Stimulated activated CD4-positive, alpha-beta T cell treated with anti-CD3 and anti-CD28 coated beads, Interleukin-2, amount 100 ng/mL, for 4 hours (primary cell): ENCODE measurements at regions not wholly inside any gene's neighbourhood (a gene's known extent, or its start where the extent isn't known, plus 50 kb on each side); places are given as distances from the start of the nearest gene placed in this dataset.
"Not testable (repeated sequence)": the region's sequence is repeated elsewhere in the genome, so short reads cannot be mapped to it uniquely, and the experiment has no call there.

ENCODE experiments used
- DNase-seq: peaks from one replicate; pipeline ENCODE4 v3.0.0-alpha.2; 2020; ENCODE audit warnings: low read depth

DNA sequence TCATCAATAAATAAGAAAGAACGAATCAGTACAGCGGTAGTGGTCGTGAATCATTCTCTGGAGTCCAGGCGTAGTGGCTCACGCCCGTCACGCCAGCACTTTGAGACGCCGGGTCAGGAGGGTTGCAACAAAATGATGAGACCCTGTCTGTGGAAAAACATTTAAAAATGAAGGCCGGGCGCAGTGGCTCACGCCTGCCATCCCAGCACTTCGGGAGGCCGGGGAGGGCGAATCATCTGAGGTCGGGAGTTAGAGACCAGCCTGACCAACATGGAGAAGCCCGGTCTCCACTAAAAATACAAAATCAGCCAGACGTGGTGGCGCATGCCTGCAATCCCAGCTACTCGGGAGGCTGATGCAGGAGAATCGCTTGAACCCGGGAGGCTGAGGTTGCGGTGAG is 111.8 kb upstream of the ANKRD30BL start:
- DNase-seq: not testable (repeated sequence)

DNA sequence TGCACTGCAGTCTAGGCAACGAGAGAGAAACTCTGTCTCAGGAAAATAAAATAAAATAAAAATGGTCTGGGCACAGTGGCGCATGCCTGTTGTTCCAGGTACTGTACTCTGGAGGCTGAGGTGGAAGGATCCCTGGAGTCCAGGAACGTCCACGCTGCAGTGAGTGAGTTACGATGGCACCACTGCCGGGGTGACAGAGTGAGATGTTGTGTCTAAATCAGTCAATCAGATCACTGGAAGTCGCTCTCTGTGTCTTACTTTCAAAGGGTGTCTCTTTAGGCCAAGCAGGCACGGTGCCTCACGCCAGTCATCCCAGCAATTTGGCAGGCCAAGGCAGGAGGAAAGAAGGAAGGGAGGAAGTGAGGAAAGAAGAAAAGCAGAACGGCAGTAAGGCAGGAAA is 112.2 kb upstream of the ANKRD30BL start:
- no peak for DNase-seq

DNA sequence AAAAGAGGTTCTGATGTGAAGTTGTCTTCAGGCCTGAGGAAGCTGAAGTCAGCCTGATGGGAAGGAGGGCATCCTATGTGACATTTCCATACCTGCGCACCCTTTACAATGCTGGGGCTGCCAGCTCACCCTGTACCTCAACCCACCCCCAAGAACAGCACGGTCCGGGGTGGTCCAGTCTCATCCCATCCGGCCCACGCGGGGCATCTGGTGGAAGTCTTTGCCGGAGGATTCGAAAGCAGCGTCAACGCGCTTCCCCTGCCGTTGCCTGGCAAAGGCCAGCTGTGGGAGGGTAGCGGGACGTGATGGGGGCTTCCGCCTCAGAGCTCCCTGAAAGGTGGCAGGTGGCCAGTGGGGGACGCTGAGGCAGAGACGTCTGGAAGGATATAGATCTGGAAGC is 113.6 kb upstream of the ANKRD30BL start:
- DNase-seq: no peak

DNA sequence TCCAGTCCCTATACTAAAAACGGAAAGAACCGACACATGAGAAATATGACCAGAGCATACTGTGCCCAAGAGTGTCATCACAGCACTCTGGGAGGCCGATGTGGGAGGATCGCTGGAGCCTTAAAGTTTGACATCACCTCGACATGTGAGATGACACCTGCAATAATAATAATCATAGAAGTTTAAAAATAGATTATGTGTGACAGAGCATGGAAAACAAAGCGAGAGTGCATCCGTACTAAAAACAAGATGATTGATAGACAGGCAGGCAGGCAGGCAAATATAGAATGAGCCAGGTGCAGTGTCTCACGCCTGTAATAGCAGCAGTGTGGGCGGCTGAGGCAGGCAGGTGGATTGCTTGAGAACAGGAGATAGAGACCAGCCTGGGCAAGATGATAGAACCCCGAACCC is 114.8 kb upstream of the ANKRD30BL start:
- DNase-seq: no peak

DNA sequence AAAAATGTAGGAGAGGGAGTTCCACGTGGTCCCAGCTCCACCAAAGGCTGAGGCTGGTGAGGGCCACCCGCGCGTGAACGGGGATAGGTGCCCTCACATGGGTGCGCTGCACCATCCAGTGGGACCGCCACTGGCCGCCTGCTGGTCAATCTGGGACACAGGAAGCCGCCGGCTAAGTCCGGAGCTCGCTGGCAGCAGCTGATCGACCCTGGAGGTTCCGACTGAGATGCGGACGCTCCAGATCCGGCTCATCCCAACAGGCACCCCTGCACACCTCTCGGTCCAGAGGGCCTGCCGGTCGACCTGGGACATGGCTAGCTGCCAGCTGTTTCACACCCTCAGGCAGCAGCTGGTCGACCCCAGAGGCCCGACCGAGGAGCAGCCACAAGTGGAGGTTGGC is 116.5 kb upstream of the ANKRD30BL start:
- no peak for DNase-seq

DNA sequence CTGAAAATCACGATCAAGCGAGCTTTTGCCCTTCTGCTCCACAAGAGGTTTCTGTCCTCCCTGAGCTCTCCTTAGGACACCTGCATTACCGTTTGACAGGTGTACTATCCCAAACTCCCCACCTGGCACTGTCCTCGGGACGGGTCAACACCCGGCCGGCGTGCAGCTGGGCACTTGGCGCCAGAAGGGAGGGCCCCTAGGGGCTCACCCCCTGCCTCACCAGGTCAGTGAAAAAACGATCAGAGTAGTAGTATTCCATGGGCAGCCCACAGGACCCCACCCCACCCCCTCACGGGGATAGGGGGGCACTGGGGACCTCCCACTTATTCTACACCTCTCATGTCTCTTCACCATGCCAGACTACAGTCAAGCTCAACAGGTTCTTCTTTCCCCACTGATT is 117.6 kb upstream of the ANKRD30BL start:
- no peak for DNase-seq

DNA sequence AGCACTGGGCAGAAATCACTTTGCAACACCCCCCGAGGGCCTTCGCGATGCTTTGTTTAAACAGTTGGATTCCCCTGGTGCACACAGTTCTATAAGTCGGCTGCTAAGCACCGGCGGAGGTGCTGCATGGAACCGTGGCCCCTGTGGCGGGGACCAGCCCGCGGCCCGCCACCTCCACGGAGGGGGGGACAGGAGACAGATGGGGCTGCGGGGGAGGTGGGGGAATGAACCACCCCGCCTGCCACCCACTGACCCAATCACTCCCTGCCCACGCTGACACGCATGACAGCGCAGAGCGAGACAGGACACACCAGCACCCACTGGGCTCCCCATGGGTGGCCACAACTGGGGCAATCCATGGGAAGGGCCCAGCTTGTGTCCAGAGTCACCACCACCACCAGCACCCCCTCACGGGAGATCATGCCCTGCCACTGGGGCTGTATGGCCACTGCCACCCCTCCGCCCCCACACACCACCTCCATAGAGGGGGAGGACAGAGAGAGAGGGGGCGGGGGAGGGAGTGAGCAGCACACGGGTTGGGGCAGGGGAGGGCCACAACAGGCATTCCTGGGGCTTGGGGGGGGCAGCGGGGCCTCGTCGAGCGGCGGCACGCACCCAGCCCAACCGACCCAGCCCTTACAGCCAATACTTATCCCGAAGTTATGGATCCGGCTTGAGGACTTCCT is 118.3 kb upstream of the ANKRD30BL start:
- DNase-seq: no peak

DNA sequence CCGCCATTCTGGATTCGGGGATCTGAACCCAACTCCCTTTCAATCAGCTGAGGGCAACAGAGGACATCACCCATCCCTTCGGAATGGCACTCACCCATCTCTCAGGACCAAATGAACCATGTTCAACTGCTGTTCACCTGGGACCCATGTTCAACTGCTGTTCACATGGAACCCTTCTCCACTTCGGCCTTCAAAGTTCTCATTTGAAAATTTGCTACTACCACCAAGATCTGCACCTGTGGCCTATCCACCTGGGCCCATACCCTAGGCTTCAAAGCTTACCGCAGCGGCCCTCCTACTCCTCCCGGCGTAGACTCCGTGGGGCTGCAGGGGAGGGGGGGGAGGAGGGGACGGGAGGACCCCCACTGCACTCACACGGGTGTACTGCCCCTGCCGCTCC is 119.2 kb upstream of the ANKRD30BL start:
- DNase-seq: no peak

DNA sequence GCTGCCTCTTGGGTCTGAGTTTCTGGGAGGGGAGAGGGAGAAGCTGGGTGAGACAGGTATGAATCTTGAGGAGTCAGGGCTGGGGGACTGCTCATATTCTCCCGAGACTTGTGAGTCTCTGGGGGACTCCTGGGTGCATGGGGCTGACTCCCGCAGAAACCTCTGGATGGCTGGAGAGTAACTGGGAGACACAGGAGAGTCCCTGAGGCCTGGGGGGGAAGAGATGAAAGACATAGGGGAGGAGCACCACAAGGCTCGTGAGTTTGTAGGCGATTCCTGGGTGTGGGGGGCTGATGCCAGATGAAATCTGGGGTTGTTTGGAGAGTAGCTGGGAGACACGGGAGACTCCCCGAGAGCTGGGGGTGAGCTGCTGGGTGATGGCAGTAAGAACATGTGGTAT is 120.4 kb upstream of the ANKRD30BL start:
- DNase-seq: not testable (repeated sequence)

DNA sequence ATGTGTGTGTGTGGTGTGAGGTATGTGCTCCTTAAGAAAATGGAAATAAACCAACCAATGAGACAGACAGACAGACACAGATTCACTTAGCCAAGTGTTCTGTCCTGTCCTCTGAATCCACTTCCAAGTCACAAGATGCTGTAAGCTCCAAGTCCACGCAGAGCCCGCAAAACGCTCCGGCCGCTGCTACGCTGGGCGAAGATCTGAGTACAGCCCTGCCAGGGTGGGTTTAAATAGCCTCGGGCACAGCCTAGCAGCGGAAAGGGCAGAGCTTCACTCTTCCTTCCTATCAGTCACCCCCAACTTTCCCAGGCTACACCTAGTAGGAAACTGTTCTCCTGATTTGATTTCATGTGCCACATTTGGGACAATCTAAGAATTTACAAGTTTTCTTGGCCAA is 121.2 kb upstream of the ANKRD30BL start:
- DNase-seq: no peak

DNA sequence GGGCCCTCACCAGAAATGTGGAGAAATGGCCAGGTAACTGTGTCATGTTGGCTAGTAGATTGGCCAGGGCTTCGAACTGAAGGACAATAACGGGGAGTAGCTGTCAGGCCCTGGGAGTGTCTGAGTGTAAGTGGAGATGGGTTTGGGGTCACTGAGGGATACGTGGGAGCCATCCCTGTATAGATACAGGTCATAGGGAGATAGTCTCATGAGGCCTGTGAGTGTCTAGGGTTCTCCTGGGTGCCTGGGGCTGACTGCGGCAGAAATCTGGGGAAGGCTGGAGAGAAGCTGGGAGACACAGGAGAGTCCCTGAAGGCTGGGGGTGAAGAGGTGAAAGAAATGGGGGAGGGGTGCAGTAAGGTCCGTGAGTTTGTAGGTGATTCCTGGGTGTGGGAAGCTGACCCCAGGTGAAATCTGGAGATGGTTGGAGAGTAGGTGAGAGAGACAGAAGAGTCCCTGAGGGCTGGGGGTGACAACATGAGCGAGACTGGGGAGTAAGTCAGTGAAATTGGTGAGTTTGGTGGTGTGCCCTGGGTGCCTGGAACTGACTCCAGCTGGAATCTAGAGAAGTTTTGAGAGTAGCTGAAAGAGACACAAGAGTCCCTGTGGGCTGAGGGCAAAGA is 124.6 kb upstream of the ANKRD30BL start:
- DNase-seq: not testable (repeated sequence)

DNA sequence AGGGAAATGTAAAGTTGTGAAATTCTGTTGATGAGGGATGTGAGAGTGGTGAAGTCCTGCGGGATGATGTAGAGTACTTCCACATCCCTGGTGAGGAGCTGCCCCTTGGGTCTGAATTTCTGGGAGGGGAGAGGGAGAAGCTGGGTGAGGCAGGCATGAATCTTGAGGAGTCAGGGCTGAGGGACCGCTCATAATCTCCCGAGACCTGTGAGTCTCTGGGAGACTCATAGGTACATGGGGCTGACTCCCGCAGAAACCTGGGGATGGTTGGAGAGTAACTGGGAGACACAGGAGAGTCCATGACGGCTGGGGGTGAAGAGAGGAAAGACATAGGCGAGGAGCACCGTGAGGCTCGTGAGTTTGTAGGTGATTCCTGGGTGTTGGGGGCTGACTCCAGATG is 126.2 kb upstream of the ANKRD30BL start:
- DNase-seq: not testable (repeated sequence)

DNA sequence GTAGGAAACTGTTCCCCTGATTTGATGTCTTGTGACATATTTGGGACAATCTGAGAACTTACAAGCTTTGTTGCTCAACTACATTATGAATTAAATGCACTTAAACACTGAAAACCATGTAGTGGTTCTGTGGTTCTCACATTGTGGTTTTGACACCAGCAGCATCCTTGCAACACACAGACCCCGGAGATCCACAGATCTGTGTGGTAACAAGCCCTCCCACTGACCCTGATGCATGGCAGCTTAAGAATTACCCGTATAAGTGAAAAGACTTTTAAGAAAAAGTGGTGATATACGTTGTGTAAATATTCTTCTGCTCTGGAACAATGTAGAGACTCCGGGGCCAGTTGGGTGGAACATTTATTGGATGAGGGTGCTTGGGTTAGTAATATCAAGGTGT is 127.4 kb upstream of the ANKRD30BL start:
- not testable (repeated sequence) for DNase-seq

DNA sequence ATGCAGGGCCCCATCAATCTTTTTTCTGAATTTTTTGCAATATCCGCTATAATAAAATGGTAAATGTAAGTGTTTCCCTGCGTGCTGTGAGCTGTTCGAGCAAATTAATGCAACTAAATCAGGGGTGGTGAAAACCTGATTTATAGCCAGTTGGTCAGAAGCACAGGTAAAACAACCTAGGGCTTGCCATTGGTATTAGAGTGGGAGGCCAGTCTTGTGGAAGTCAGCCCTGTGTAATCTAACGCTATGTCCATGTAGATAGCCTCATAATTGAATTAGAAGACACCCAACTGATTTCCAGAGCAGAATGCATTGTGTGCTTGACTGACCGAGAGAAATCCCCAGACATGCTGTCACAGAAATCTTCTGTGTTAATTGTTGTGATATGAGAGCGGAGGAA is 126.8 kb upstream of the GPR39 start:
- DNase-seq: not testable (repeated sequence)

DNA sequence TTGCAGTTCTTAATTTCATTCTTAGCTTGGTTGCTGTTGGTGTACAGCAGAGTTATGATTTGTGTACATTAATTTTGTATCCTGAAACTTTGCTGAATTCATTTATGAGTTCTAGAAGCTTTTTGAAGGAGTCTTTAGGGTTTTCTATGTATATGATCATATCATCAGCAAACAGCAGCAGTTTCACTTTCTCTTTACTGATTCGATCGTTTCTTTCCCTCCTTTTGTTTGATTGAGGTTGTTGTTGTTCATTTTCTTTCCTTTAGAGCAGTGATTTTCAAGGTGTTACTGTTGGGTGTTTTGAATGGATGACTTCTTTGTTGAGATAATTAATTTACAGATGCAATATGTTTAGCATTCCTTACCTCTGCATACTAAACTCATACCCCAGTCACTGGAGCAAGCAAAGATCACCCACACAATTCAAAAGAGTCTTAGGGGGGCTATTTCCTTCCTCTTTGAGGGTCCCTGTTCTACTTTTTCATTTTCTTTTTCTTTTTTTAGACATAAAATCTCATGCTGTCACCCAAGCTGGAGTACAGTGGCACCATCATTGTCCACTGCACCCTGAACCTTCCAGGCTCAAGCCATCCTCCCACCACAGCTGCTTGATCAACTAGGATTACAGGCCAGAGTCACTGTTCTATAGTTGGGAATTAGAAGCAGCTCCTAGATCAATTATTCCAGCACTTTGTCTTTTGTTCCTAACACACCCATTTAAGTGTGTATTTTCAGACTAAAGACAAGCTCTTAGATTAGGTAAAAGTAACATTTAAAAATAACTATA is 115.8 kb upstream of the GPR39 start:
- not testable (repeated sequence) for DNase-seq

DNA sequence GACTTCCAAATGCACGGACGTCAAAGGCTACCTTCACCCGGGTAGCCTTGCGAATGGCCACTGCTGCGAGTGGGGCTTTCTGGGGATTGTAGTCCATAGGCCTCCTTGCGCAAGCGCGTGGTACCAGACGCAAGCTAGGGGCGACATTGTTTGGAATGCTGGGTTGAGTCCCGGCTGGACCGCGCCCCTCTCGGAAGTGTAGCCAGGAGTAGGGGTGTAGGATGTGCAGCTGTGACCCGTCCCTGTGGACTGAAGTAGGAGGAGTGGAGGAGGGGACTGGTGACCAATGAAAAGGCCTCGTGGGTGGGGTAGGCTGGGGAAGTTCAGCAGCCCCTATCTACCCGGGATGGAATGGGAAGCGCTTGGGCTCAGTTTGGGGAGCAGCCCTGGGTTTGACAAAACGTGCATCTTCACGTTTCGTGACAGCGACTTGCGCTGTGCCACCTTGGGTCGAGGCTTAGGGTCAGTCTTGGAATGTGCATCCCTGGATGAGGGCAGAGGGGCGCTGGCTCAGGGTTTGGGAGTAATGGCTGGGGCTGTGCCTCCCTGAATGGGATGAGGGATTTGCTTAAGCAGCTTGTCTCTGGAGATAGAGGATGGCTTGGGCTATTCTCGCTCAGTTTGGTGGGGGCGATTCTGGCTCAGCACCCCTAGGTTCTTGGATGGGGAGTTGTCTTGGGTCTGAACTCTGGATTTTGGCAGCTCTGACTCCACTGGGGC is 111.8 kb upstream of the GPR39 start:
- DNase-seq: not testable (repeated sequence)

DNA sequence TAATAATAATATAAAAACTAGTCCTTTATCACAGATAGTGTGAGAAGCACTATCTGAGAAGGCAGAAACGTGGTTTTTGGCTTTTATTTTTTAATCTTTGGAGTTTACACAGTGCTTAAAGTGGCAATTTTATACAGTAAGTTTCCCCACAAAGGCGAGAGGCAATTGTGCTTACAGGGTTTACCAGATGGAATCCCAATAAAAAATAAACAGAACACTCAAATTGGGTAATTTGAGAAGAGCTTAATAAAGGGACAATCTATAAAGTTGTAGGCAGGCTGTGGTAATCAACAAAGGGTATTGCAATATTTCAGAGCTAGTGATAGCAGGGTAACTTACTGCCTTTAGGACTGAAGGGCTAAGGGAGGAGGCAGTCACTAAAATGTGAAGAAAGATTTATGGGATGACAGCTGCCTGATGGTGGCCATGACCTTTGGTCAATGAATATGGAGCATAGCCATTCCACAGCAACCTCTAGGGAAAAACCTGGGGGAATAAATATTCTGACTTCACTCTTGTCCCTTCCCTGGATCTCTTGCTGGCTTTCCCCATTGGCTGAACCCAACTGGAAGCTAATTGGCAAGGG is 108.9 kb upstream of the GPR39 start:
- DNase-seq: not testable (repeated sequence)

DNA sequence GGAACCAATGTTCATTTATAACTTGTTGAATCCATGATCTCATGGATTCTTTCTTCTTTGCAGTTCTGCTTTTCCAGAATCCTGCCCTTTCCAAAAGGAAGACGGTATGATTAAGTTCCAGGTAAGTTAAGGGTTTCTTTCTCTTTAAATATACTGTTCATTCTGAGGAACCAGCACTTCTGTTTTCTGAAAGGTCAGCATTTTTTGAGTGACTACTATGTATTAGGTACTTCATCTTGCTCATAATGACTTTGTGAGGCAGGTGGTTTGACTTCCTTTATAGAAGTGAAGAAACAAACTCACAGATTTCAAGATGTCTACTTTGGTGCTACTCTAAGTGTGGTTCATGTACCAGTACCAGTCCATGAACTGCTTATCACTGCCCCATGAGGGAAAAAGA is 107.4 kb upstream of the GPR39 start:
- not testable (repeated sequence) for DNase-seq

DNA sequence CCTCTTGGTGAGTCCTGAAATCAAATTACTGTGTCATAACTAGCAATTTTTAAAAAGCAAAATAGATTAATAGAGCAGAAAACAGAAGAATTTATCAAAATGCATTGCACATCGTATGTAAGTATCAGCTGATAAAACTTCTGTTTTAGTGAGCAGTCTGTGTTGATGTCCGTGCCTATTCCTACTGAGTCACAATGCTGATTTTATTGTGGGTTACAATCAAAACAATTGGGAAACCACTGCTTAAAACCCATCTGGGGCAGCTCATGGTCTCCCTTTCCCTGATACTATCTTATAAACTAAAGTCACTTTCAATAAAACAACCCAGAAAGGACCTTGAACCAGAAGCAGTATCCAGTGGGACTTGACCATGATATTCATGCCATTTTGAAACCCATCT is 101.1 kb upstream of the GPR39 start:
- not testable (repeated sequence) for DNase-seq

DNA sequence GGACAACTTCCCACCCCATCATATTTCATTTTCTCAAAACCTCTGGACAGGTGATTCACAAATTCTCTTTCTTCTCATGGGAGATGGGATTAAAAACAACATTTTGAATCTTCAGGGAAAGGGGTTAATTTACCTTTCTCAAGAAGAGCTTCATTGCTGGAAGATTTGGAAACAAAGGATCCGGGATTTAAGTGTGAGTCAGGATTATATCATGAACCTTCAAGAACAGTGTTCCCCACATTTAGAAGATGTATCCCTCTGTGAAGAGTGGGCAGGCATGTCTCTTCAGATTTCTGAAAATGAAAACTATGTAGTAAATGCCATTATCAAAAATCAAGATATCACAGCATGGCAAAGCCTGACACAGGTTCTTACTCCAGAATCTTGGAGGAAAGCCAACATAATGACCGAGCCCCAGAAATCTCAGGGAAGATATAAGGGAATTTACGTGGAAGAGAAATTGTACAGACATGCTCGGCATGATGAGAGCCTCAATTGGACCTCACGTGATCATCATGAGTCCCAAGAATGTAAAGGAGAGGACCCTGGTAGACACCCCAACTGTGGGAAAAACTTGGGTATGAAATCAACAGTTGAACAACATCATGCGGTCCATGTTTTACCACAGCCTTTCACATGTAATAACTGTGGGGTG is 99.5 kb upstream of the GPR39 start:
- not testable (repeated sequence) for DNase-seq

DNA sequence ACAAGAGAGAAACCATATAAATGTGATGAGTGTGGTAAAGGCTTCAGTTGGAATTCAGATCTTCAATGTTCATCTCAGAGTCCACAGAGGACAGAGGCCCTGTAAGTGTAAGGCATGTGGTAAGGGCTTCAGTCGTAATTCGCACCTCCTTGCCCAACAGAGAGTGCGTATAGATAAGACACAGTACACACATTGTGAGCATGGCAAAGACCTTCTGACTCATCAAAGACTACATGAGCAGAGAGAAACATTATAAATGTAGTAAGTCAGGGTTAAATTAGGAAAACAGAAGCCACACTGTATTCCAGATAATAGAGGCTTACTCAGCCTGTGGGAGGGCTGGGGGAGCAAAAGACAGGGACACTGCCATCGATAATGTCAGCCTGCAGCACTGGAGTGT is 98.1 kb upstream of the GPR39 start:
- not testable (repeated sequence) for DNase-seq

DNA sequence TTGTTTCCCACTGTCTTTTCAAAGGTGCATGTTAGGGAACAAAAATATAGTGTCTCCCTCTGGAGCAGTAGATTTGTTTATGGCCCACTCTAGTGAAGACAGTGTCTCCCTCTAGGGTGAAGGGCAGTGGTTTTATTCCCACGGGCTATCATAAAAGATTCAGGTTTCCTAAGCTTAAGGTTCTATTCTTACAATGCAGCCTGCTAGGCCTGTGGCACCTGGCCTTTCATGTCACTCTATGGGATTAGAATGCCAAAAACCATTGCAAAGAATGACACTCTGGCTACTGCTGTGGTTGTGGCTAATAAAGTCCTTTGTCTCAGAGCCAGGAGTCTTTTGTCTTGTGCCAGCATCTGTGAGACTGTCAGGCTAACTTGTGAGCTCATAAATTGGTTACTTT is 92.6 kb upstream of the GPR39 start:
- DNase-seq: not testable (repeated sequence)
